Activated effector memory CD4-positive, alpha-beta T cell treated with anti-CD3 and anti-CD28 coated beads, Interleukin-2, amount 50 U/mL, for 16 hours (primary cell): ENCODE measurements at regions not wholly inside any gene's neighbourhood (a gene's known extent, or its start where the extent isn't known, plus 50 kb on each side); places are given as distances from the start of the nearest gene placed in this dataset.

Source experiments
- DNase-seq: peaks from one replicate; pipeline ENCODE4 v3.0.0-alpha.2; 2020

DNA sequence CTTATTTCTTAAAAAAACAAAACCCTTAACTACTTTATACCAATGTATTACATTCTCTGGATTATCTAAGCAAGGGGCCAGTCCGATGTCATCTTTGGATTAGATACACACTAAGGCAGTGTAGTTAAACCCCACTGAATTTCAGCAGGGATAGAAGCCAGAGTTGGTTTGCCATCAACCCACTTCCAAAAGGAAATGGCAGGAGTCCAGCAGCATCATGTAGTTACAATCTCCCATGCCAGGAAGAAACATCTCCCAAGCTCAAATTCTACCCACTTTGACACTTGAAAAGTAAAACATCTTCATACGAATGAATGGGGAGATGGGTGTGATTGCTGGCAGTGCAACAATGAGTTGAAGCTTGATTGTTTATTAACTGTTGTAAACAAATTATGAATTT, 203.5 kb upstream of the PLXNC1 start:
- no peak for DNase-seq

DNA sequence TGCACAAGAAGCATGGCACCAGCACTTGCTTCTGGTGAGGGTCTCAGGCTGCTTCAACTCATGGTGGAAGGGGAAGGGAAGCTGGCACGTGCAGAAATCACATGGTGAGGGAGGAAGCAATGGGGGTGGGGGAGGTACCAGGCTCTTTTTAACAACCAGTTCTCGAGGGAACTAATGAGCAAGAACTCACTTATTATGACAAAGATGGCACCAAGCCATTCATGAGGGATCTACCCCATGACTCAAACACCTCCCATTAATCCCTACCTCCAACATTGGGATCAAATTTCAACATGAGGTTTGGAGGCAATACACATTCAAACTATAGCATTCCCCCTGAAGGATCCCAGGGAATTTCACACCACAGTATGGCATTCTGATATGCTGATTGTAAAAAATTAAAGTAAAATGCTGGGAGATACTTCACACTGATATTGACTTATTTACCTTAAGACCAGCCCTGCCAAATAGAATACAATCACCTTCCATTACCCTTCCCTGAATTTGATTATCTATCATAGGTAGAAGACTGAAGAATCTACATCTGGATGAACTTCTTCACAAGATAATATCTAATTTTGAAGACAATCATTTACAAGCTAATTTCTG, 201.7 kb upstream of the PLXNC1 start:
- no peak for DNase-seq

DNA sequence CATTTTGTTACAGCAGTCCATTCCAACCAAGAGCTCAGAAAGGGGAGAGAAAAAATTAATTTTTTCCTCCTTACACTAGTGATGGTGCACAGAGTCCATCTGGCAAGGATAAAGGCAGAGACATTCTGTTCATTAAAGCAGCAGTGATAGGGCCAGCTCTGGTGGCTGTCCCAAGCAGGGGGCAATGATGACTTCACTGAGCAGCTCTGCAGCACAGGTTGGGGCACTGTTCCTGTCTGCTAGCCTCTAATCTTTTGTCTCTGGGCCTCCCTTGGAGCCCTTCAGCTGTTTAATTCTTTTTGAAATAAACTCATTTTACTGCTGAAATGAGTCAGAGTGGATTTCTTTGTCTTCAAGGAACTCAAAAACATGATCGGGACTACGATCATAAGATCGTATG, 200.9 kb upstream of the PLXNC1 start:
- DNase-seq, result no peak

DNA sequence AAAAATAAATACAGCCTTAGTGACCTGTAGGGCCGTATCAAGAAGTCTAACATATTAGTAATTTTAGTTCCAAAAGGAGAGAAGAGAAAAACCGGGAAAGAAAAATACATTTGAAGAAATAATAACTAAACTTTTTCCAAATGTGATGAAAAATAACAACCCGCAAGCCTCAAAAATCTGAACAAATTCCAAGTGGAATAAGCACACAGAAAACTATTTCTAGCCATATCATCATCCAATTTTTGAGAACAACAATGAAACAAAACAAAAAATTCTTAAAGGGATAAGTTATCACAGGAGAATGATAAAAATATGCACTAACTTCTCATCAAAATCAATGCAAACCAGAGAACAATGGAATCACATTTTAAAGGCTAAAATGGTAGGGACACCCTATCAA, 198.1 kb upstream of the PLXNC1 start:
- no peak for DNase-seq

DNA sequence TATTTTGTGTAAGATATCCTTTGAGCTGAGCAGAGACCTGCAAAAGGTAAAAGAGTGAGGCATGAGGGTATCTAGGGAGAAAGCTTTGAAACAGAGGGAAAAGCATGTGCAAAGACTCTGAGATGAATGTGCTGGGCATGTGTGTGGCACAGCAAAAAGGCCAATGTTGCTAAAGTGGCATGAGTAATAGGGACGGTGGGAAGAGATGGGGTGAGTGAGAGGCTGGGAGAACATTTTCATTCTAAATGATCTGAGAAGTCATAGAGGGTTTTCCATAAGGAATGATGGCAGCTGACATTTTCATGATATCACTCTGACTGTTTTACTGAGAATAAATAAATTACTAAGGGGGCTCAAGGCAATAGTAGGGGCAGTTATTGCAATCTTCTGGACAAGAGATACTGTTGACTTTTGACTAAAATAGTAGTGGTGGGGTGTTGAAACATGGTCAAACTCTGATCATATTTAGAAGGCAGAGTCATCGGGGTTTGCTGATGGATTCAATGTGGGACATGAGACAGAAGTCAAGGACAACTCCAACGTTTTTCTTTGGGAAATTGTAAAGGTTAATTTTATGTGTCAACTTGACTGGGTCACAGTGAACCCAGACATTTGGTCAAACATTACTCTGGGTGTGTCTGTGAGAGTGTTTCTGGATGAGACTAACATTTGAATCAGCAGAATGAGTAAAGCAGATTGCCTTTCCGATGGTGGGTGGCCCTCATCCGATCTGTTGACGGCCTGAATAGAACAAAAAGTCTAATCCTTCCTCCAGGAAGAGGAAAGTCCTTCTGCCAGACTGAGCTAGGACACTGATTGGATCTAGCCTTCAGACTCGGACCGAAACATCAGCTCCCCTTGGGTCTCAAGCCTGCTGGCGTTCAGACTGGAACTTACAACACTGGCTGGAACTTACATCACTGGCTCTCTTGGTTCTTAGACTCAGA, 193.9 kb upstream of the PLXNC1 start:
- no peak for DNase-seq

DNA sequence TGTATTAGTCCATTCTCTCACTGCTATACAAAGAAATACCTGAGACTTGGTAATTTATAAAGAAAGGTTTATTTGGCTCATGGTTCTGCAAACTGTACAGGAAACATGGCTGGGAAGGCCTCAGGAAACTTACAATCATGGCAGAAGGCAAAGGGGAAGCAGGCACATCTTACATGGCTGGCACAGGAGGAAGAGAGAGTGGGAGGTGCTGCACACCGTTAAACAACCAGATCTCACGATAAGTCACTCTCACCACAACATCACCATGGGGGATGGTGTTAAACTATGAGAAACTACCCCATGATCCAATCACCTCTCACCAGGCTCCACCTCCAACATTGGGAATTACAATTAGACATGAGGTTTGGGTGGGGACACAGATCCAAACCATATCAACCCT, 191.8 kb upstream of the PLXNC1 start:
- no peak for DNase-seq

DNA sequence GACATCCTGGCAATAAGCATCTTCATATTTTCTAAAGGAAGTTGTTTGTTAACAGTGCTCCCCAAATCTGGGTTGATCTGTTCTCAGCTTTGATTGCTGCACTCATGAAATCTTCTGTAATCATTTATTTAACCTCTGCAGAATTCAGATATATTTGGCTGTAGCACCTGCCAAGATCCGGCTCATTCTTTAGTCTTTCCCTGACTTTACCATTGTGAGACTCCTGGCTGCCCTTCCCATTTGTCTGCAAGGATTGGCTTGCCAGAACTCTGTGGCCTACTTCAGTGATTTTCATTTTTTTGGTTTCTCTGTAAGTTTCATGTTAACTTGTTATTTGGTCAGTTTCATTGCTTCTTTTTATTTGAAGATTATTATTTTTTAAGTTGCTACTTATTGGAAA, 191.2 kb upstream of the PLXNC1 start:
- no peak for DNase-seq

DNA sequence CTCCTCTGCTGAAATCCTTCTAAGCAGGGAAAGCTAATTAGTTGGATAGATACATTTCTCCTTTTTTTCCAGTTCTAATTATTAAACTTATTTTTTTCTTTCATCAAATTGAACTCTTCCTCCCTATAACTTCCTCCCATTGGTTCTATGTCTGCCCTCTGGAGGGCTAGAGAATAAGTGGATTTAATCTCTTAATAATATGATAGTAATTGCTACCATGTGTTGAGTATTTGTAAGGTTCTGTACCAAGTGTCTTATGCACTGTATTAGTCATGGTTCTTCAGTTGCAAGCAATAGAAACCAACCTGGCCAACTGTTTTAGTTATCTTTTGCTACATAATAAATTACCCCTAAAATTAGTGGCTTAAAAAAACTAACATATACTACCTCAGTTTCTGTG, 190.5 kb upstream of the PLXNC1 start:
- DNase-seq, result no peak

DNA sequence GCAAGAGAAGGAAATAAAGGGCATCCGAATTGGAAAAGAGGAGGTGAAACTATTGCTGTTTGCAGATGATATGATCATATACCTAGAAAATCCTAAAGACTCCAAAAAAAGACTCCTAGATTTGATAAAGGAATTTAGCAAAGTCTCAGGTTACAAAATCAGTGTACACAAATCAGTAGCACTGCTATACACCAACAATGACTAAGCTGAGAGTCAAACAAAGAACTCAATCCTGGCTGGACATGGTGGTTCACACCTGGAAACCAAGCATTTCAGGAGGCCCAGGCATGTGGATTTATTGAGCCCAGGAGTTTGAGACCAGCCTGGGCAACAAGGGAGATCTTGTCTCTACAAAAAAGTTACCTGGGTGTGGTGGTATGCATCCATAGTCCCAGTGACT, 188.7 kb upstream of the PLXNC1 start:
- DNase-seq, result no peak

DNA sequence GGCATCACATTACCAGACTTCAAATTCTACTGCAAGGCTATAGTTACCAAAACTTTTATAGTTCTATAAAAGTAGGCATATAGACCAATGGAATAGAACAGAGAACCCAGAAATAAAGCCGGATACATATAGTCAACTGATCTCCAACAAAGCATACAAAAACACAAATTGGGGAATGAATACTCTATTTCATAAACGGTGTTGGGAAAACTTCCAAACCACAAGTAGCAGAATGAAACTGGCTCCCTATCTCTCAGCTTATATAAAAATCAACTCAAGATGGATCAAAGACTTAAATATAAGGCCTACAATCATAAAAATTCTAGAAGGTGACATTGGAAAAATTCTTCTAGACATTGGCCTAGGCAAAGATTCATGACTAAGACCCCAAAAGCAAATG, 187.9 kb upstream of the PLXNC1 start:
- no peak for DNase-seq

DNA sequence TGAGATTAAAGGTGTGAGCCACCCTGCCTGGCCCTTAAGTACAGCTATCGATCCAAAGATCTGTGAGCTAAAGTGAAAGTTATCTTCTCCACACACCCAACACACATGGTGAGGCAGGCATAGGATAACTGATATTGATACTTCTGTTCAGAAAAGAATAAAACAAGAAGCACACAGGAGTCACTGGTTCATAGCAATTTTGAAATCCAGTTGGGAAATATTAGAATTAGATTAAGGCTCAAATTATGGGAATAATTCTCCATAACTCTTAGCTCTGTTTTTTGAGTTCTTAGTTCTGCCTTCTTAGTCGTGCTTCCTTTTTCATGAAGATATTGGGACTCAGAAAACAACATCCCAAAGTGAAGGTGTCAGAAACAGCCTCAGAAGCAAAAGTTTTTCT, 186.0 kb upstream of the PLXNC1 start:
- no peak for DNase-seq

DNA sequence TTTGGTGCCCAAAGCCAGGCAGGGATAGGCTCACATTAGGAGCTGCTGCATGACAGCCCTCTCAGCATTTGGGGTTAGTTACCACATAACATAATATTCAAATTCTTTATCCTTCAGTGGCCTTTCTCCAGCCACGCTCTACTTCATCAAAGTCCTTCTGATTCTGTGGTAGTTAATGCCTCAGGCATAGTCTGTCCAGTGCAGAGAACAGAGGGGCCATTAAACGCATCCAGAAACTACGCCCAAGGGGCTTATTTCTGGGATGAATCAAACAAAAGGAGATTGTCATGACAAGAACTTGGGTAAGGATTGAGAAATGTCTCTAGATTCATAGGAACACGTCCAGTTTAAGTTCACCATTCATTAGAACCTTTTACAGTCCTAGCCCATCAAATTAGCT, 183.4 kb upstream of the PLXNC1 start:
- DNase-seq, result no peak

DNA sequence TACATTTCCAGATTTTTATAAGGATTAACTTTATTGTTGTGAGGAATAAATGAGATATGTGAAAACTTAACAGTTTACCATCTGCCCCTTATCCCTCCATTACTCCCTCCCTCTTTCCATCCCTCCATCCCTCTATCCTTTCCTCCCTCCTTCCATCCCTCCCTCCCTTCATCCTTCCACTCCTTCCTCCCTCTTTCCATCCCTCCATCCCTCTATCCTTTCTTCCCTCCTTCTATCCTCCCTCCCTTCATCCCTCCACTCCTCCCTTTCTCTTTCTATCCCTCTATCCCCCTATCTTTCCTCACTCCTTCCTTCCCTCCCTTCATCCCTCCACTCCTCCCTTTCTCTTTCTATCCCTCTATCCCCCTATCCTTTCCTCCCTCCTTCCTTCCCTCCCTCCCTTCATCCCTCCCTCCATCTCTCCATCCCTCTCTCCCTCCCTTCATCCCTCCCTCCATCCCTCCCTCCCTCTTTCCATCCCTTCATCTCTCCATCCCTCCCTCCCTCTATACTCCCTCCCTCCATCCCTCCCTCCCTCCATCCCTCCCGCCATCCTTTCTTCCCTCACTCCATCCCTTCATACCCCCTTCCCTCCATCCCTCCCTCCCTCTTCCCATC, 181.8 kb upstream of the PLXNC1 start:
- no peak for DNase-seq

DNA sequence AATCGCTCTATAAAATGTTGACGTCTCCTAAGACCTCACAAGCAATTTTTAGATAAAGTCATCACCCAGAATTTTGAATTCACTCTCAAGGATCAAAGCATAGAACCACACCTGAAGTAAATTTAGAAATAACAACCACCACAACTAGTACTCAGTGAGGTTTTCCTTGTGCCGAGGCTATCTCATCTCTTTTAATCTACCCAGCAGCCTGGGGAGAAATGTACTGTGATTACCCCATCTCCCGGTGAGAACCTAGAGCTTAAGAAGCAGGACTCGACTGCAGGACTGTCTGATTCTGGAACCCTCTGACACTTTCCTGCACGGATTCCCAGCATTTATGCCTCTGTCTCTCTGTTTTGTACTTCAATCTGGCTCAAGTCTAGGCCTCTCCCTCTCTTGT, 180.9 kb upstream of the PLXNC1 start:
- DNase-seq, result no peak

DNA sequence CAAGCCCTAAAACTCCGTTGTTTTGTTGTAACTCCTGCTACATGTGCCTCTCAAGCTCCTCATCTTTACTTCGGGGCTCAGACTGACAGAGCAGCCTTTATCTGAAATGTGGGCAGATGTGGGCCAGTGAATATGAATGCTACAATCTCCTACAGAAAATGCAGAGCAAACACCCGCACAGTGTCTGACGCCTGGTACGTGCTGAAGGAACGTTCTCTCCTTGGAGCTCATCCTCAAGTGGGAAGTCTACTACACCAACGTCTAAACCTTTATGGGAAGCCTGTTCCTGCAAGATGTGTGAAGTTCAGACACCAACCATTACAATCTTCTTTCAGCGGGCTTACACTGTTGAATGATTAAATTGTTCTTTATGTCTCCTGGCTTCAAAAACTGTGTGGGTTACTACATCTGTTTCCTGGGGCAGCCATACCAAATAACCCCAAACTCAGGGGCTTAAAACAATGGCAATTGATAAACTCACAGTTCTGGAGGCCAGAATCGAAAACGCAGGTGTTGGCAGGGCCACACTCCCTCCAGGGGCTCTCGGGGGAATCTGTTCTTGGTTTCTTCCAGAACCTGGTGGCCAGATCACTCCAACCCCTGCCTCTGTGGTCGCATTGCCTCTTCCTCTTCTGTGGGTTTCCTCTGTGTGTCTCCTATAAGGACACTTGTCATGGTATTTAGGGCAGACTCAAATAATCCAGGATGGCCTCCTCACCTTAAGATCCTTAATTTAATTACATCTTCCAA, 179.7 kb upstream of the PLXNC1 start:
- DNase-seq, result no peak

DNA sequence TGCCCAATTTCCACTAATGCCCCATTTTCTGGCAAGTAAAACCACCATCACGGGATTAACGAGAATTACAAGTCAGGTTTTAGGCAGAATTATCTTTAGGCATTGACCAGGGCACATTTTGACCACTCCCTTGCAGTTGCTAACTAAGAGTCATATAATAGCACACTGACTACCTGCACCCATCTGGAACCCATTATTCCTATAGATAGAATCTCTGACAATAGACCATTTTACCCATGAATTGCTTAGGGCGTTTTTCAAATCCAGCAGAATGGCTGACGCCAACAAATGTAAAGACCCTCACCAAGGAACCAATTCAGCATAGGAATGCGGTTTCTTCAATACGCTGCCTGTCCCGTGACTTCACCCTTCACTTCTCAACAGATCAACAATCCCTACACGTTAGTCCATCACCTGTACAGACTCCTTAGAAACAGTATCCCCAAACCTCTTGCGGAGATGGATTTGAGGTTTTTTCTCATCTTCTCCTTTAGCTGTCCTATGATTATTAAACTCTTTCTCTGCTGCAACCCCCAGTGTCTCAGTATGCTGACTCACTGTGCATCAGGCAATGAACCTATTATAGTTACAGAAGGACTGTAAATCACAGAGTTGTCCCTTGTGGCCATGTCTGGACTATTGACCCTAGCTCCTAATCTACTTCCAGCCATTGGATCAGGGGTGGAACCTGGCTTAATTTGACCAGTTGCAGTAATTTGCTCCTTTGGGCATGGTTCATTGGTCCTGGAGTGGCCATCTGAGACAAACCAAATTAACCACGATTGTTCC, 177.3 kb upstream of the PLXNC1 start:
- DNase-seq, result no peak

DNA sequence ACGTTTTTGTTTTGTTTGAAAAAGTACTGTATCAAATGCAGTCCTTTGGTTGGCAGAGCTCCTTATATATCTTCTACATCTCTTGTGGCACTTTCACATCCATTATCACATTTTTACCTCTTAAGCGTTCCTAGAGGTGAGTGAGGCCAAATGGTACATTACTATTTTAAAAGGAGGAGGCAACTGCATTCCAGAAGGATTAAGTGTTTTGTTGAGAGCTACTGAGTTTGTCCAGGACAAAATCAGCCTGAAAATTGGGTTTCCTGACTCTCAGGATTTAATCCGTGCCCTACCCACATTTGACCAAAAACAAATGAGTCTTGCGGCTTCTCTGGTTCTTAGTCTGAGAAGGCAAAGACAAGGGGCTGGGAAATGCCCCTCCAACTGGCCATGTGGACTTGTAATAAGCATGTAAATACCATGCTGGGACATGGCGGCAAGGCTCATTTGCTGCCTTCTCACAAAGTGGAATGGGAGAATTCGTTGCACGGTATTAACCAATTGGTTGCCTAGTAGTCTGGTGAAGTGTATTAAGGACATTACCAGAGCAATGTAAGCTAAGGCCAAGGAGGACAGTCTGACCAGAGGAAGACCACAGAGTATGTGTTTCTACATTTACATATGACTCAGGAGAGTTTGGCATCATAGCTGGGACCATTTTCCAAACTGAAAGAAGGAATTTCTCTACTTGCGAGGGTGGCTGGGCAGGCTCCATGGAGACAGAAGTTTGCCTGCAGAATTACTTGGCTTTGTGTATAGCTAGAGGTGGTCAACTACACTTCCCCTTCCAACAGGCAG, 175.8 kb upstream of the PLXNC1 start:
- DNase-seq, result no peak

DNA sequence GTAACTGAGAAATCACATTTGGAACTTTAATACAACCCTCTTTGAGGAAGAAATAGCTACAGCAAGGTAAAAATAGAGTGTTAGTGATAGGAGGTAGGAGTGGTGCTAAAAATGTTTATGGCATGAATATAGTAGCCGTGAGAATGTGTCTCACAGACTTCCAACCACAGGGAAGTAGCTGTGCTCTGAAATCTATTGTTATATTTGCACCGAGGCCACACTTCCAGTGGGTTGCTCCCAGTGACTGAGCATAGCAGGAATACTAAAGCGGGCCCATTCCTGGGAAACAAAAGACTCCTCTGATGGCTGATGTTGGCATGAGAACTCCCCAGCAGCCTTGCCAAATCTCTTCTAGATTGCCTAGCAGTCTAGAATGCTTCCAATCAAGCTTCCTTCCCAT, 174.1 kb upstream of the PLXNC1 start:
- DNase-seq, result no peak

DNA sequence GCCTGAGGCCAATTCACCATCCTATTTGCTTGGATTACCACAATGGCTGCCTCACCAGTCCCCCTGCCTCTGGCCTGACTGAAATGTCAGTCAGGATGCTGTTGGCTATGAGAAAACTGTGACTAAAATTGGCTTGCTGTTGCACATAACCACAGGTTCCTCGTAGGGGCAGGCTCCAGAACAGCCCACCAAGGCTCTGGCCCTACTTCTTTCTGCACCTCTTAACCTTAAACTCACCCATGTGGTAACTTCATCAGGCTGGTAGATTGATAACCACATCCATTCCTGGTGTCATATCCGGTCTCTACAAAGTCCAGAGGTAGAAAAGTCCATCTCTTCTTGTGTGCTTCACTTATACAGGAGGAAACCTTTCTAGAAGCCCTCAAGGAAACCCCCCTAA, 172.4 kb upstream of the PLXNC1 start:
- DNase-seq, result no peak

DNA sequence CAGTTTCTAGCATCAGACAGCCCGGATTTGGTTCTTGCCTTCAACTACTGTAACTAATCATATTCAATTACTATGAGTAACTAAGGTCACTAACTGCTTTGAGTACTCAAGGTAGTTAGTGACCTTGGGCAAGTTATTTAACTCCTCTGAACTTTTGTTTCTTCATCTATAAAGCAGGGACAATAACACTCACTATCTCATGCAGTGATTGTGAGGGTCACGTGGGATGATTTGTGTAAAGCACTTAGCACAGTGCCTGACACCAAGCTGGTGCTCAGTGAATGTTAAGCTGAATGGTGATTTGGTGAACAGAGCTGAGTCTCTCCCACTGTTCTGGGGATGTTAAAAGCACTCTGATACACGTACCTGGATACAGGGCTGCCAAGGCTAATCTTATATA, 171.3 kb upstream of the PLXNC1 start:
- DNase-seq, result no peak

DNA sequence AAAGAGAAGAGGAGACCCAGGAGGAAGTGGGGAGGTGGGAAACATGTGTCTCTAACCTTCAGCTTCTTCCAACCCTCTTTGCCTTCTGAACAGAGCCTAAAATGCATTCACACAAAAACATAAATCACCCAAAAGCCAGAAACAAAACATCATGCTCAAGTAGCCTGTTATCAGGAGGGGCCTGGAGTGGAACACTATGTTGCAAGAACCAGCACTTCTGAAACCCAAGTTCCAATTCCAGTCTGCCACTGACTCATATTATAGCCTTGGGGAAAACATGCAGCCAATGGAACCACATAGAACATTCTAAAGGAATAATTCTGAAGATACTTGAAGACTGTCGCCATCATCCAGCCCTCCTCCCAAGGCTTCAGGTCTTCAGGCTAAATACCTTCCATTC, 169.8 kb upstream of the PLXNC1 start:
- no peak for DNase-seq

DNA sequence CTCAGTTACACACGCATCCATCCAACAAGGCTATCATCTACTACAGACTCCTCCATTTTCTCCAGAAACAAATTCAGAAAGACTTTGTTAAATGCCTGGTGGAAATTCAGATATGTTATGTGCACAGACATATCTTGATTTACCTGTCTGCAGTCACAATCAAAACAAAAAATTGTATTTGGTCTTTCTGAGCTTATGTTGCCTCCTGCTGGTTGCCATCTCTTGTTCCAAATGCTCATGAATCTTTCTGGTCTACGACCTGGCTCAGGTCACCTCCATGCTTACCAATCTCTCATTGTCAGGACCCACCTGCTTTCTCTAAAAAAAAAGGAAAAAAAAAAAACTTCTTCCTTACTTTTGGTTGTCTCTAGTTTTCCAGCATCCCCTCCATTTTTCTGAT, 169.2 kb upstream of the PLXNC1 start:
- no peak for DNase-seq
